ENCODE measurements at regions not wholly inside any gene's neighbourhood (a gene's known extent, or its start where the extent isn't known, plus 50 kb on each side); places are given as distances from the start of the nearest gene placed in this dataset.

GRCh38 chr6:56693246-56693607 lies 50.5 kb upstream of the DST start:
- peak; percentile 88 to 93 for DNase-seq (ENCODE audit: low read depth in 2 of 2)
- TF ChIP-seq CTCF (IDR thresholded peaks at IDR 0.05; ENCODE audit: low read depth, low read length): no peak
- peak overlapping the region; percentile 4 to 49 for H3K4me3 ChIP-seq (replicated peaks in 1 of 2; ENCODE audit: low read depth in 2 of 2, low read length in 2 of 2)

DNA sequence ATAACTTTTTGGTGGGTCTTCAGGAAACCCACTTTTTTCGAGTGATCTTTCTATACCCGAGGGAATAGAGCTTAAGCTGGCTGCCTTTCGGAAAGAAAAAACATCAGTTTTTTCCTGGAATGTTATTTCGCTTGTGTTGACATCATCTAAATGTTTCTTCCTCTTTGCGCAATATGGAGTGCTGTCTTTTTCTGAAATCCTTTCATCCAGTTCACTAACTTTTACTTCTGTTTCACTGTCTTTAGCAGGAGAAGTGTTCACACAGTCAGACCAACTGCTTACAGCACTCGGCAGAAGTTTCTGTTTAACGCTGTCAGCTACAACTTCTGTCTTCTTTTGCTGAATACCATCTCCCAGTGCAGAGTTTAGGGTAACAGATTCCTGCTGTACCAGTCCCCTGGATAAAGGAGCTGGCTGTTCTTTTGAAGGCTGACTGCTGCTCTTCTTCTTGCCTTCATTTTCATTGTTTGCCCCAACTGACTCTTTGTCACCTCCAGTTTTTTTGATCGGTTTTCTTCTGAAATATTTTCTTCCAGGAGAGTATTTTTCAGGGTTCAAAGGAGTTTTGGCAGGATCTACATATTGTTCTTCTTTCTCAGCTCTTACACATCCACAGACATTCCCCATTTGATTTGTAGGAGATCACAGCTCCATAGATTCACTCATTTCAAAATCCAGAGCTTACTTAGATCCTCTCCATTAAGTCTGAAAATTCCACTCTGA lies 50.0 kb upstream of the DST start:
- TF ChIP-seq CTCF (IDR thresholded peaks at IDR 0.05; ENCODE audit: low read depth, low read length): no peak
- DNase-seq (ENCODE audit: low read depth in 2 of 2): peak; percentile 91 to 93
- peak overlapping the region; percentile 39 to 49 for H3K4me3 ChIP-seq (replicated peaks in 1 of 2; ENCODE audit: low read depth in 2 of 2, low read length in 2 of 2)
